Spinal cord (tissue), 9 donors: ENCODE measurements at regions not wholly inside any gene's neighbourhood (a gene's known extent, or its start where the extent isn't known, plus 50 kb on each side); places are given as distances from the start of the nearest gene placed in this dataset.
A peak's percentile ranks its signal among the peaks of the same experiment; 100 is the strongest.
"Not testable (repeated sequence)": the region's sequence is repeated elsewhere in the genome, so short reads cannot be mapped to it uniquely, and the experiment has no call there.

Experiments
- DNase-seq, 6 donors: peaks; one replicate each; pipeline versions ENCODE4 v3.0.0 to v3.0.0-alpha.2; 2013 to 2015; ENCODE audit warnings: low spot score in 6 of 6, low read depth in 4 of 6
- H3K27ac ChIP-seq: one replicate; pipeline ENCODE4 v1.5.1; 2013; ENCODE audit warnings: low read depth, low read length, control low read depth
- H3K27me3 ChIP-seq: one replicate; pipeline ENCODE4 v1.6.1; 2013; ENCODE audit warnings: low read length; ENCODE audit not compliant: control insufficient read depth, insufficient read depth
- H3K36me3 ChIP-seq: one replicate; pipeline ENCODE4 v1.6.1; 2013; ENCODE audit warnings: low read length; ENCODE audit not compliant: control insufficient read depth, insufficient read depth
- H3K4me1 ChIP-seq: one replicate; pipeline ENCODE4 v1.6.1; 2013; ENCODE audit warnings: low read length; ENCODE audit not compliant: control insufficient read depth, insufficient read depth
- H3K4me3 ChIP-seq: one replicate; pipeline ENCODE4 v1.5.1; 2013; ENCODE audit warnings: low read depth, low read length, control low read depth
- H3K9me3 ChIP-seq: one replicate; pipeline ENCODE4 v1.6.1; 2013; ENCODE audit warnings: low read length; ENCODE audit not compliant: control insufficient read depth, insufficient read depth
- WGBS: methylation state at CpG from one replicate; pipeline ENCODE4 v1.1.5; 2013; ENCODE audit warnings: missing lambda C conversion rate; ENCODE audit not compliant: insufficient coverage; 5-methylcytosine and 5-hydroxymethylcytosine counted together
- donor health status: healthy.

DNA sequence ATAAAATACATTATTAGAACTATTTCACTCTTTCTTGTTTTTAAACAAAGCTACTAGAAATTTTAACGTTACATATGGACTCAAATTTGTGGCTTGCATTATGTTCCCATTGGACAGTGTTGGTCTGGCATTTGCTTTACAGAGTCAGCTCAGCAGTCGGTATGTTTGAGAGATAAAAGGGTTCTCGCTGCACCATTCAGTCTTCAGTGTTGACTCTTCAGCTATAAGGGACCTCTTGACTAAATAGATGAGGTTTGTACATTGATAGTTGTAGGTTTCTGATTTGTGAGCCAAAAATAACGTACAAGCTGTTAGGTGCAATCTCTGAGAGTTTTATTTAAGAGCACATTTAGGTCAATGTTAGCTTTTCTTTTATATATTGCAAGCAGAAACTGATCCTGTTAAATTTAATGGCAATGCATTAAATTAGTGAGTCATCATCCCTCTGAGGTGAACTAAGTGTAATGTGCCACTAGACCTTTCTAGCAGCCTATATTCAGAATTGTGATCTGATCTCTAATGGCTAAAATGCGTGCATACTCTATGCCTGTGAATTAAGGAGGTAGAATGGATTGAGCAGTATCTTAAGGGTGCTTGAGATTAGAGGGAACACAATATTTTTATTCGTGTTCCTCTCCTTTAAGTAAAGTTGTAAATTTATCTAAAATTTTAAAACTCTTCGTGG, 485.6 kb upstream of the SYNCRIP start:
- peak in 1 of 6 donors; percentile 6 for DNase-seq
- WGBS = 63% methylated on average over 2 of the region's 7 CpGs

DNA sequence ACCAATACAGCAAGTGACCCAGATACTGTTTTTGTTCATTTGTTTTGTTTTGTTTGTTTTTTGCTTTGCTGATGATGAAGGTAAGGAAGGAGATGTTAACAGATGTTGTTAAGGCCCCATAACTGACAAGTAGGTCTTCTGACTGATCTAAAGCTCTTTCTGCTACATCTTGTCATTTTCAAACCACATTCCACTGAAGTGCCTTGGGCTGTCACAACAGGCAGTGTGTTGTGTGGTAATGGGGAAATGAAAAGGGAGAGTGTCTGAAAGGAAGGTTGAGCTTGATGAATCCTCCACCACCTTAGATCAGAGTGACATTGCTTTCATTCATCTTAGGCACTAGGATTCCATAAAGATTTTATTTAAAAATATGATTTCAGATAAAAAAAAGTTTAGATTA, 479.4 kb upstream of the SYNCRIP start:
- no peaks in the 10 kb centered on the region for H3K36me3 ChIP-seq
- no peaks in the 10 kb centered on the region for H3K4me1 ChIP-seq
- no peak overlapping the region for H3K4me3 ChIP-seq
- no peaks in the 10 kb centered on the region for H3K9me3 ChIP-seq
- no peaks in the 10 kb centered on the region for H3K27me3 ChIP-seq
- no peak overlapping the region for H3K27ac ChIP-seq
- DNase-seq = no peak

More for the DNA sequence above, 485.6 kb upstream of the SYNCRIP start:
- Histone ChIP-seq H3K27ac (no peak overlapping the region), H3K36me3 (no peaks in the 10 kb centered on the region), H3K4me3 (no peak overlapping the region), H3K27me3 (no peaks in the 10 kb centered on the region), H3K9me3 (peaks cover 3% of the 10 kb centered on the region), H3K4me1 (no peaks in the 10 kb centered on the region)

DNA sequence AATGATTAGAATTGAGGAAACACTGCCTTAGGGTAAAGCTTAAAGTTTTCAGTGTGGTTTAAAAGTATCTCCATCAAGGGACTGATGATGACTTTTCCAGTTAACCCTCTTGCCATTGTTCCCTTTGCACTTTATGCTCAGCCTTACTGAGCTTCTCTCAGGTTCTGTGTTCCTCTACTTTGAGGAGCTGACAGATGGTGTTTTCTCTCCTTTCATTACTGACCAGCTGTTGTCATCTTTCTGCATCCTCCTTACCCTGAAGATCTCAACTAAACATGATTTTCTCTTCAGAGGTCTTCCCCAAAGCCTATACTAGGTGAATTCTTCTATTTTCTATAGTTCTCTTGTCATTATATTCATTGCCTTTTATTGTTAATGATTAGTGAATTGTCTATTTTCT, 475.6 kb upstream of the SYNCRIP start:
- no peaks in the 10 kb centered on the region for H3K27me3 ChIP-seq
- no peaks in the 10 kb centered on the region for H3K4me1 ChIP-seq
- no peak overlapping the region for H3K27ac ChIP-seq
- no peaks in the 10 kb centered on the region for H3K9me3 ChIP-seq
- no peaks in the 10 kb centered on the region for H3K36me3 ChIP-seq
- H3K4me3 ChIP-seq = no peak overlapping the region
- no peak for DNase-seq

DNA sequence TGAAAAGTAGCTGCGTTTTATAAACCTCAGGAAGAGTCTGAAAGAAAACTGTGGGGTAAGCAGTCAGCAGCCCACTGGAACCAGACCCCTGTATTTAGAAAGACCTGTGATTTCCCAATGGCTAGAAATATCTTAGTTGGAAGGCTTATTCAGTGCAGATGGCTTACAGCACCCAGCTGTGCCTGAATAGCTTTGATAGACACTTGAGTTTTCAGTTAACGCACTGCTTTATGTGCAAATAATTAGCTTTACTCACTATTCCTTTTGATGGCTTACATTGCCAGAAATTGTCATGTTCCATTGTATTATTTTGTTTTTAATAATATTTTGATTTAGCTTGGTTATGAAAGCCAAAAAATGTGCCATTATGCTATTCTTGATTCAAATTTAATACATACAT, 465.3 kb upstream of the SYNCRIP start:
- WGBS = 71% methylated on average over 1 of the region's 2 CpGs
- DNase-seq = peak in 2 of 6 donors; percentile 2 to 69

DNA sequence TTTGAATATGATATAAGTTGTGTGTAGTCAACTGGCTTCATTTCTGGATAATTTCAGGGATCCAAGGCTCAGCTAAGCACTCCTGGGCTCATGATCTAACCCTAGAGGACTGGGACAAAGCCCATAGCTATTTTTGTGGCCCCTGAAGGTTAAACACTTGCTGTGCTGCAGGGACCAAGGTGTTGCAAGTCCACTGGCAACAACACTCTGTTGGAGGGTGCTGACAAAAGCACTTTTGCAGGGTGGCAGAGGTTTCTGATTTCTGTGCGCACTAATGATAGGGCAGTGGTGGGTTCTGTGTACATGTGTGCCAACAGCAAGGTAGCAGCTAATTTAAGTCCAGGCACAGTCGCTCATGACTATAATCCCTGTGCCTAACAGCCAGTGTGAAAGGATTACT, 445.3 kb upstream of the SYNCRIP start:
- H3K36me3 ChIP-seq = no peaks in the 10 kb centered on the region
- peaks cover 2% of the 10 kb centered on the region for H3K9me3 ChIP-seq
- 88% methylated on average over 2 of the region's 2 CpGs for WGBS
- no peak overlapping the region for H3K27ac ChIP-seq
- H3K27me3 ChIP-seq = no peaks in the 10 kb centered on the region
- DNase-seq = no peak
- H3K4me1 ChIP-seq = no peaks in the 10 kb centered on the region
- no peak overlapping the region for H3K4me3 ChIP-seq

More for the DNA sequence above, 465.3 kb upstream of the SYNCRIP start:
- Histone ChIP-seq H3K36me3 (no peaks in the 10 kb centered on the region), H3K4me3 (no peak overlapping the region), H3K27me3 (no peaks in the 10 kb centered on the region), H3K27ac (no peak overlapping the region), H3K9me3 (peaks cover 5% of the 10 kb centered on the region), H3K4me1 (no peaks in the 10 kb centered on the region)

DNA sequence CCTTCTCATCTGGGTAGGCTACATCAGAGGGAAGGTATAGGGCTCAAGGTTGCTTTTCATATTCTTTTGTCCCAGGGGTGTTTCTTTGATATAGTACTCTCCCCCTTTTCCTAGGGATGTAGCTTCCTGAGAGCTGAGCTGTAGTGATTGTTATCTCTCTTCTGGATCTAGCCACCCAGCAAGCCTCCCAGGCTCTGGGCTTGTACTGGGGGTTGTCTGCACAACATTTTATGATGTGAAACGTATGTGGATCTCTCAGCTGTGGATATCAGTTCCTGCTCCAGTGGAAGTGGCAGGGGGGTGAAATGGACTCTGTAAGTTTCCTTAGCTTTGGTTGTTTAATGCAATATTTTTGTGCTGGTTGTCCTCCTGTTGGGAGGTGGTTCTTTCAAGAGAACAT, 437.3 kb upstream of the SYNCRIP start:
- Histone ChIP-seq H3K4me1 (no peaks in the 10 kb centered on the region), H3K27me3 (no peaks in the 10 kb centered on the region), H3K9me3 (no peaks in the 10 kb centered on the region), H3K27ac (no peak overlapping the region), H3K4me3 (no peak overlapping the region), H3K36me3 (no peaks in the 10 kb centered on the region)
- no peak for DNase-seq
- 82% methylated on average over 1 of the region's 1 CpG for WGBS

DNA sequence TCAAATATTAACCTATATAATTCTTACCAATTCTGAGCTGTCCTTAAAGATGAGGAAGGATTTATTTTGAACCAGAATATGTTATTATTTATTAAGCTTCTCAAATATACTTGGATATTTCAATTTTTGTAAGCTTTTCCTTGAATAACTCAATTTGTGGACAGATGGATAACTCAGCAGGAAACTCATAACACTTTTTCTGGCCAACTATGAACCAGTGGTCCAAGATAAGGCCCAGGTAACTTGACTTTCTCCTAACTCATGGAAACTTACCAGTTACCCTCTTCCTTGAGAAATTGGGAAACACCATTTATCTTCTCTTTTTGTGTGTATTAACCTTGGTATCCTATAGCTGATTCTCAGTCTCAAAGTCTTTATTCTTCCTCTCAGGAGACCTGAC, 427.5 kb upstream of the SYNCRIP start:
- Histone ChIP-seq H3K4me3 (no peak overlapping the region), H3K9me3 (peaks cover 4% of the 10 kb centered on the region), H3K27ac (no peak overlapping the region), H3K27me3 (no peaks in the 10 kb centered on the region), H3K4me1 (no peaks in the 10 kb centered on the region), H3K36me3 (no peaks in the 10 kb centered on the region)
- no peak for DNase-seq

DNA sequence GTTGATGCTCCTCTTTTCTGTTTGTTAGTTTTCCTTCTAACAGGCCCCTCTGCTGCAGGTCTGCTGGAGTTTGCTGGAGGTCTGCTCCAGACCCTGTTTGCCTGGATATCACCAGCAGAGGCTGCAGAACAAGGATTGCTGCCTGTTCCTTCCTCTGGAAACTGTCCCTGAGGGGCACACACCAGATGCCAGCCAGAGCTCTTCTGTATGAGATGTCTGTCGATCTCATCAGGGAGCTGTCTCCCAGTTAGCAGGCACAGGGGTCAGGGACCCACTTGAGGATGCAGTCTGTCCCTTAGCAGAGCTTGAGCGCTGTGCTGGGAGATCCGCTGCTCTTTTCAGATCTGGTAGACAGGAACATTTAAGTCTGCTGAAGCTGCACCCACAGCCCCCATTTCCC, 422.3 kb upstream of the SYNCRIP start:
- not testable (repeated sequence) for H3K27ac ChIP-seq, H3K9me3 ChIP-seq, DNase-seq, H3K4me1 ChIP-seq, H3K27me3 ChIP-seq, H3K4me3 ChIP-seq, H3K36me3 ChIP-seq
- 93% methylated on average over 1 of the region's 3 CpGs for WGBS

DNA sequence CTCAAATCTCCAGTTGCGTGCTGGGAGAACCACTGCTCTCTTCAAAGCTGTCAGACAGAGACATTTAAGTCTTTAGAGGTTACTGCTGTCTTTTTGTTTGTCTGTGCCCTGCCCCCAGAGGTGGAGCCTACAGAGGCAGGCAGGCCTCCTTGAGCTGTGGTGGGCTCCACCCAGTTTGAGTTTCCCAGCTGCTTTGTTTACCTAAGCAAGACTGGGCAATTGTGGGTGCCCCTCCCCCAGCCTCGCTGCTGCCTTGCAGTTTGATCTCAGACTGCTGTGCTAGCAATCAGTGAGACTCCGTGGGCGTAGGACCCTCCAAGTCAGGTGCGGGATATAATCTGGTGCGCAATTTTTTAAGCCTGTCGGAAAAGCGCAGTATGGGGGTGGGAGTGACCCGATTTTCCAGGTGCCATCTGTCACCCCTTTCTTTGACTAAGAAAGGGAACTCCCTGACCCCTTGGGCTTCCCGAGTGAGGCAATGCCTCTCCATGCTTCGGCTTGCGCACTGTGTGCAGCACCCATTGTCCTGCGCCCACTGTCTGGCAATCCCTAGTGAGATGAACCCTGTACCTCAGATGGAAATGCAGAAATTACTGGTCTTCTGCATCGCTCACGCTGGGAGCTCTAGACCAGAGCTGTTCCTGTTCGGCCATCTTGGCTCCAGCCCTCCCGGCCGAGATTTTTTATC, 414.8 kb upstream of the SYNCRIP start:
- not testable (repeated sequence) for H3K36me3 ChIP-seq, H3K27ac ChIP-seq, H3K9me3 ChIP-seq, H3K27me3 ChIP-seq, H3K4me3 ChIP-seq, H3K4me1 ChIP-seq, DNase-seq
- 71% methylated on average over 11 of the region's 18 CpGs for WGBS

DNA sequence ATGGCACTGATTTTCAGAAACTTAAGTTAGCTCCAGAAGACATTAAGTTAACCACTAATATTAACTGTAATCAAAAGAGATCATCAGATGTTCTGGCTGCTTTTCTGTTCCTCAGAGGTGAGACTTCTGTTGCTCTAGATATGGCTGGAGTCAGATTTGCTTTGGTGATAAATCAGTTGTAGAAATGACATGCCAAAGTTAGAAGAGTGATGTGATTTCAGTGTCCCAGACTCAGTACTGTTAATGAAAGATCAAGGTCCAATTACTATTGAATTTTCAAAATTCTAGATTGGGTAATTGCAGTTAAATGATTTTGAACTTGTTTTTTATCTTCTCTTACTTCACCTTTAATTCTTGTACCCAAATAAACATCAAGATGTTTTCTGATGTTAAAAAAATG, 402.4 kb upstream of the SYNCRIP start:
- no peak overlapping the region for H3K4me3 ChIP-seq
- no peaks in the 10 kb centered on the region for H3K36me3 ChIP-seq
- no peaks in the 10 kb centered on the region for H3K4me1 ChIP-seq
- H3K27ac ChIP-seq = no peak overlapping the region
- no peak for DNase-seq
- H3K9me3 ChIP-seq = peaks cover 2% of the 10 kb centered on the region
- H3K27me3 ChIP-seq = no peaks in the 10 kb centered on the region
